ENCODE measurements at regions not wholly inside any gene's neighbourhood (a gene's known extent, or its start where the extent isn't known, plus 50 kb on each side); places are given as distances from the start of the nearest gene placed in this dataset.

DNA sequence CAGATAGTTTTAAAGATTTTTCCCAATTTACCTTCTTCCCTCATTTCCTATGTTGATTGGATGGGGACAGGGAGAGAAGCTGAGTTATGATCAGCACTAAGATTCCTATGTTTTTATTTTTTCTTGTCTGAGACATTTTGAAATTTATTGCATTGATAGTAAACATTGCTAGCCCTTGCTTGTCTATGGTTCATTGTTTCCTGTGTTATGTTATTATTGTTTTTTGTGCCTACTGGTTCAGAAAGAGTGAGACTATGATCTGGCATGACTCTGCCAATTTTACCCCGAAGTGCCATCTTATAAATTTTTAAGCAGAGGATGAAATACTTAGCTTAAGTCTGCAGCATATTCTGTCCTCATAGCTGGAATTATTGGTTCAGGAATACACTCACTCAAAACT, 478.5 kb downstream of the MBD2 start:
- no peak for TF ChIP-seq CTCF (IDR thresholded peaks at IDR 0.05; ENCODE audit: insufficient read depth, low read length, poor library complexity, severe bottlenecking)
- TF ChIP-seq EZH2phosphoT487 (conservative IDR thresholded peaks at IDR 0.05; ENCODE audit: low read length) = no peak

Data from SU-DHL-6 (cell line).